ENCODE measurements at regions not wholly inside any gene's neighbourhood (a gene's known extent, or its start where the extent isn't known, plus 50 kb on each side); places are given as distances from the start of the nearest gene placed in this dataset.

DNA sequence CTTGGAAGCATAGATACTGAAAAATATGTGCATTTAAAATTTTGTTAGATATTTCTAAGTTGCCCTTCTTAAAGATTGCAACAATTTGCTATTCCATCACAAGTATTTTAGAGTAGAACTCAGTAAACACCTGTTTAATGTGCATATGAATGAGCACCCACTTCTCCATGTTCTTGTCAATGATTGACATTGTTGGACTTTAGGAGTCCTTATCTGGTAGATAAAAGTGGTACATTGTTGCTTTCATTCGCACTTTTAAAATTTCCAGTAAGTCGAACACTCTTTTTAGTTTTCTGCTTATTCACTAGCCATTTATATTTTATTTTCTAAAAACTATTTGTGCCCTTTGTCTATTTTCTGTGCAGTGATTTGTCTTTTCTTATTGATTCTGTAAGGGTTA is 478.3 kb downstream of the SOX2 start:
- Histone ChIP-seq H3K36me3 (replicated peaks) (no peaks in the 10 kb centered on the region), H3K4me3 (ENCODE audit: low read depth, low read length) (no peak overlapping the region), H3K27ac (no peak overlapping the region), H3K27me3 (replicated peaks) (no peaks in the 10 kb centered on the region)
- in situ Hi-C loops (cut with HindIII; ENCODE audit: low pct_ligation_motif_present, low sequenced_read_pairs), result no loop called here
- no peak for DNase-seq
- no peak for TF ChIP-seq CTCF (IDR thresholded peaks at IDR 0.05; ENCODE audit: low read depth, low read length, missing control alignments)

DNA sequence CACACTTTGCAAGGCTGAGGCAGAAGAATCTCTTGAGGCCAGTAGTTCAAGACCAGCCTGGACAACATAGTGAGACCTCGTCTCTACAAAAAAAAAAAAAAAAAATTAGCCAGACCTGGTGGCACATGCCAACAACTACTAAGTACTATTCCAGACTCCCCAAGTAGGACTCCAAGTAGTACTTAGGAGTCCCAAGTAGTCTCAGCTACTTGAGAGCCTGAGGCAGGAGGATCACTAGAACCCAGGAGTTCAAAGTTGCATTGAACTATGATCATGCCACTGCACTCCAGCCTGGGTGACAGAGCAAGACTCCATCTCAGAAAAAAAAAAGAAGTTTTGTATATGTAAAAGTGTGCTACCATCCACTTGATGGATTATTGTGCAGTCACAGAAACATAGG is 486.6 kb downstream of the SOX2 start:
- in situ Hi-C loops (cut with HindIII; ENCODE audit: low pct_ligation_motif_present, low sequenced_read_pairs), result no loop called here
- TF ChIP-seq CTCF (IDR thresholded peaks at IDR 0.05; ENCODE audit: low read depth, low read length, missing control alignments), result no peak
- Histone ChIP-seq H3K27ac (no peak overlapping the region), H3K4me3 (ENCODE audit: low read depth, low read length) (no peak overlapping the region), H3K36me3 (replicated peaks) (no peaks in the 10 kb centered on the region), H3K27me3 (replicated peaks) (no peaks in the 10 kb centered on the region)
- no peak for DNase-seq

- DNase-seq, result no peak
- no peak overlapping the region for H3K4me3 ChIP-seq (ENCODE audit: low read depth, low read length)
- no peaks in the 10 kb centered on the region for H3K36me3 ChIP-seq (replicated peaks)
- H3K27me3 ChIP-seq (replicated peaks), result no peaks in the 10 kb centered on the region
- H3K27ac ChIP-seq, result no peak overlapping the region
- in situ Hi-C loops (cut with HindIII; ENCODE audit: low pct_ligation_motif_present, low sequenced_read_pairs), result no loop called here
- no peak for TF ChIP-seq CTCF (IDR thresholded peaks at IDR 0.05; ENCODE audit: low read depth, low read length, missing control alignments)
Observed at GRCh38 chr3:182201456-182202168, 489.9 kb downstream of the SOX2 start.

GRCh38 chr3:182212479-182213076 is 500.9 kb downstream of the SOX2 start:
- H3K4me3 ChIP-seq (ENCODE audit: low read depth, low read length), result no peak overlapping the region
- H3K36me3 ChIP-seq (replicated peaks), result no peaks in the 10 kb centered on the region
- TF ChIP-seq CTCF (IDR thresholded peaks at IDR 0.05; ENCODE audit: low read depth, low read length, missing control alignments), result no peak
- H3K27ac ChIP-seq, result no peak overlapping the region
- in situ Hi-C loops (cut with HindIII; ENCODE audit: low pct_ligation_motif_present, low sequenced_read_pairs), result no loop called here
- no peaks in the 10 kb centered on the region for H3K27me3 ChIP-seq (replicated peaks)
- peak; percentile 1 for DNase-seq

DNA sequence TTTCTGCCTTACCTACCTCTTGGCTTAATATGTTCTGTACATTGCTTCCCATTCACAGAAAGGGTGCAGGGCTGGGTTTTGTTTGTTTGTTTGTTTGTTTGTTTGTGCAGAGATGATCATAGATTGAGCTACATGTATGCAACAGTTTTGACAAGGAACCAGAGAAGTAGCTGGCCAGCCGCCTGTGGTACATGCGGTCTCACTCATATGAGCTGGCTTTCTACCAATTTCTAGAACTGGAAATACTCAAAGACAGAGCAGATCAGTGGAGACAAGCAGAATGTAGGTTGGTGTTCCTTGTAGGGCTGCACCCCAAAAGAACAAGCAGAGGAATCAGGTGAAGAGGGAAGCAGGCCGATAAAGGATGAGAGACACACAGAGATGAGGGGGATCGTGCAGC is 502.7 kb downstream of the SOX2 start:
- Histone ChIP-seq H3K27me3 (replicated peaks) (no peaks in the 10 kb centered on the region), H3K36me3 (replicated peaks) (no peaks in the 10 kb centered on the region), H3K27ac (no peak overlapping the region), H3K4me3 (ENCODE audit: low read depth, low read length) (no peak overlapping the region)
- no peak for TF ChIP-seq CTCF (IDR thresholded peaks at IDR 0.05; ENCODE audit: low read depth, low read length, missing control alignments)
- in situ Hi-C loops (cut with HindIII; ENCODE audit: low pct_ligation_motif_present, low sequenced_read_pairs), result no loop called here
- DNase-seq, result no peak

GRCh38 chr3:182215881-182216280 is 504.2 kb downstream of the SOX2 start:
- Histone ChIP-seq H3K36me3 (replicated peaks) (no peaks in the 10 kb centered on the region), H3K4me3 (ENCODE audit: low read depth, low read length) (no peak overlapping the region), H3K27ac (no peak overlapping the region), H3K27me3 (replicated peaks) (no peaks in the 10 kb centered on the region)
- no peak for DNase-seq
- no peak for TF ChIP-seq CTCF (IDR thresholded peaks at IDR 0.05; ENCODE audit: low read depth, low read length, missing control alignments)
- in situ Hi-C loops (cut with HindIII; ENCODE audit: low pct_ligation_motif_present, low sequenced_read_pairs), result no loop called here
